H9 (cell line): ENCODE measurements at regions not wholly inside any gene's neighbourhood (a gene's known extent, or its start where the extent isn't known, plus 50 kb on each side); places are given as distances from the start of the nearest gene placed in this dataset.

Experiments
- DNase-seq: peaks from one replicate; pipeline ENCODE4 v3.0.0-alpha.2; 2017
- H2AFZ ChIP-seq: one replicate; pipeline ENCODE4 v1.6.1; 2013; ENCODE audit warnings: mild to moderate bottlenecking, low read length, control low read depth, moderate library complexity
- H2AK5ac ChIP-seq: 2 replicates; pipeline ENCODE4 v1.6.1; 2013; ENCODE audit warnings: low read length, control low read depth, mixed read lengths; ENCODE audit not compliant: insufficient read length
- H2BK120ac ChIP-seq: one replicate; pipeline ENCODE4 v1.6.1; 2013; ENCODE audit warnings: low read depth, mild to moderate bottlenecking, low read length, control low read depth, inconsistent platforms; ENCODE audit not compliant: poor library complexity, severe bottlenecking
- H2BK12ac ChIP-seq: 2 replicates; pipeline ENCODE4 v1.6.1; 2013; ENCODE audit warnings: low read length, control low read depth, mixed read lengths, low read depth; ENCODE audit not compliant: insufficient read length
- H2BK15ac ChIP-seq: 2 replicates; pipeline ENCODE4 v1.6.1; 2013; ENCODE audit warnings: low read depth, low read length, control low read depth
- H2BK20ac ChIP-seq: one replicate; pipeline ENCODE4 v1.6.1; 2013; ENCODE audit warnings: low read depth, mild to moderate bottlenecking, low read length, control low read depth, inconsistent platforms; ENCODE audit not compliant: poor library complexity, severe bottlenecking
- H2BK5ac ChIP-seq: 2 replicates; pipeline ENCODE4 v1.6.1; 2013; ENCODE audit warnings: low read length, control low read depth, mixed read lengths; ENCODE audit not compliant: insufficient read length
- H3K14ac ChIP-seq: 2 replicates; pipeline ENCODE4 v1.6.1; 2013; ENCODE audit warnings: low read length, control low read depth; ENCODE audit not compliant: insufficient read depth
- H3K18ac ChIP-seq: 2 replicates; pipeline ENCODE4 v1.6.1; 2013; ENCODE audit warnings: low read depth, mild to moderate bottlenecking, mixed read lengths, low read length, control low read depth; ENCODE audit not compliant: insufficient read length
- H3K23ac ChIP-seq: 2 replicates; pipeline ENCODE4 v1.6.1; 2013; ENCODE audit warnings: low read length, control low read depth, mixed read lengths, low read depth; ENCODE audit not compliant: insufficient read length
- H3K23me2 ChIP-seq: 2 replicates; pipeline ENCODE4 v1.6.1; 2013; ENCODE audit warnings: low read depth, mild to moderate bottlenecking, mixed read lengths, low read length, control low read depth; ENCODE audit not compliant: insufficient read length, poor library complexity, severe bottlenecking
- H3K27ac ChIP-seq: 2 replicates; pipeline ENCODE4 v1.5.1; 2013; ENCODE audit warnings: low read length, control low read depth, mixed read lengths, low read depth; ENCODE audit not compliant: insufficient read length
- H3K27me3 ChIP-seq: 2 replicates; pipeline ENCODE4 v1.6.1; 2013; ENCODE audit warnings: low read length, control low read depth, inconsistent platforms; ENCODE audit not compliant: insufficient read depth
- H3K4ac ChIP-seq: 2 replicates; pipeline ENCODE4 v1.6.1; 2013; ENCODE audit warnings: low read depth, mild to moderate bottlenecking, control low read depth, inconsistent platforms, low read length, moderate library complexity
- H3K4me1 ChIP-seq: 2 replicates; pipeline ENCODE4 v1.6.1; 2013; ENCODE audit warnings: low read length, control low read depth, inconsistent platforms; ENCODE audit not compliant: insufficient read depth
- H3K4me2 ChIP-seq: 2 replicates; pipeline ENCODE4 v1.6.1; 2013; ENCODE audit warnings: low read length, control low read depth, mixed read lengths; ENCODE audit not compliant: insufficient read length, insufficient read depth
- H3K56ac ChIP-seq: 2 replicates; pipeline ENCODE4 v1.6.1; 2013; ENCODE audit warnings: low read depth, mild to moderate bottlenecking, mixed read lengths, low read length, control low read depth; ENCODE audit not compliant: insufficient read length
- H3K79me1 ChIP-seq: 2 replicates; pipeline ENCODE4 v1.6.1; 2013; ENCODE audit warnings: low read depth, mild to moderate bottlenecking, moderate library complexity, low read length, control low read depth, inconsistent platforms; ENCODE audit not compliant: insufficient read depth, poor library complexity, severe bottlenecking
- H3K79me2 ChIP-seq: 2 replicates; pipeline ENCODE4 v1.6.1; 2013; ENCODE audit warnings: low read length, control low read depth, inconsistent platforms; ENCODE audit not compliant: insufficient read depth
- H3K9ac ChIP-seq: 2 replicates; pipeline ENCODE4 v1.6.1; 2013; ENCODE audit warnings: low read length, control low read depth, mixed read lengths; ENCODE audit not compliant: insufficient read length; ENCODE audit errors: extremely low read depth
- H3K9me3 ChIP-seq: one replicate; pipeline ENCODE4 v1.6.1; 2013; ENCODE audit warnings: low read depth, low read length, inconsistent platforms; ENCODE audit not compliant: control insufficient read depth
- H3T11ph ChIP-seq: one replicate; pipeline ENCODE4 v1.6.1; 2013; ENCODE audit warnings: mild to moderate bottlenecking, low read length, control low read depth, inconsistent platforms
- H4K20me1 ChIP-seq: one replicate; pipeline ENCODE4 v1.6.1; 2013; ENCODE audit not compliant: control insufficient read depth, insufficient read length, insufficient read depth
- H4K5ac ChIP-seq: 2 replicates; pipeline ENCODE4 v1.6.1; 2013; ENCODE audit warnings: low read depth, mild to moderate bottlenecking, mixed read lengths, low read length, control low read depth; ENCODE audit not compliant: insufficient read length
- H4K8ac ChIP-seq: replicated peaks from 2 replicates; pipeline ENCODE4 v1.6.1; 2013; ENCODE audit warnings: low read length, control low read depth, mixed read lengths, low read depth; ENCODE audit not compliant: insufficient read length
- H4K91ac ChIP-seq: 2 replicates; pipeline ENCODE4 v1.6.1; 2013; ENCODE audit warnings: low read depth, mild to moderate bottlenecking, moderate library complexity, mixed read lengths, low read length, control low read depth; ENCODE audit not compliant: insufficient read length
- H3K27ac Mint-ChIP-seq, 3 experiments: 2 replicates in 2 of 3; 3 replicates in 1 of 3; pipeline ENCODE4 v1.8.0; 2020 to 2021; ENCODE audit warnings: mixed read lengths in 3 of 3, mild to moderate bottlenecking in 1 of 3, moderate library complexity in 1 of 3
- H3K27me3 Mint-ChIP-seq: 2 replicates; pipeline ENCODE4 v1.8.0; 2021; ENCODE audit warnings: low read depth, mild to moderate bottlenecking, moderate library complexity, mixed read lengths
- H3K36me3 Mint-ChIP-seq, 3 experiments: 2 replicates in 2 of 3; 3 replicates in 1 of 3; pipeline ENCODE4 v1.8.0; 2020 to 2021; ENCODE audit warnings: low read depth in 3 of 3, mixed read lengths in 3 of 3; ENCODE audit not compliant: insufficient read depth in 1 of 3
- H3K4me1 Mint-ChIP-seq, 2 experiments: 2 replicates each; pipeline ENCODE4 v1.8.0; 2020; ENCODE audit warnings: mixed read lengths in 2 of 2
- H3K4me3 Mint-ChIP-seq, 2 experiments: 2 replicates in 1 of 2; 3 replicates in 1 of 2; pipeline ENCODE4 v1.8.0; 2020 to 2021; ENCODE audit warnings: mild to moderate bottlenecking in 2 of 2, mixed read lengths in 2 of 2, moderate library complexity in 1 of 2
- H3K9me3 Mint-ChIP-seq, 2 experiments: 2 replicates in 1 of 2; 3 replicates in 1 of 2; pipeline ENCODE4 v1.8.0; 2020; ENCODE audit warnings: mild to moderate bottlenecking in 2 of 2, mixed read lengths in 2 of 2, moderate library complexity in 1 of 2
- CTCF ChIP-seq: fragments of 200-600 bp; sonication (generic); conservative IDR thresholded peaks from 3 replicates; pipeline ENCODE4 v1.8.0; 2021; ENCODE audit warnings: antibody characterized with exemption, mild to moderate bottlenecking
- WGBS: extraction: QIAGEN DNeasy Blood & Tissue Kit; methylation state at CpG from one replicate; pipeline ENCODE4 v1.1.7; 2013; ENCODE audit warnings: missing lambda C conversion rate, low lambda C conversion rate, mixed read lengths; ENCODE audit not compliant: insufficient read length; ENCODE audit errors: extremely low coverage; 5-methylcytosine and 5-hydroxymethylcytosine counted together

GRCh38 chr1:80657044-80657643 lies 1143.6 kb upstream of the ADGRL2 start:
- Histone ChIP-seq H3K23ac (no peak overlapping the region), H4K91ac (no peak overlapping the region), H2BK5ac (no peak overlapping the region), H2BK20ac (no peak overlapping the region), H3K79me1 (no peaks in the 10 kb centered on the region), H2AK5ac (no peak overlapping the region), H4K5ac (no peak overlapping the region), H3K23me2 (no peaks in the 10 kb centered on the region), H2BK120ac (no peak overlapping the region), H3K27ac (no peak overlapping the region), H3K18ac (no peak overlapping the region), H2BK12ac (no peak overlapping the region), H3K4me2 (no peak overlapping the region), H2AFZ (no peak overlapping the region), H3K9me3 (no peaks in the 10 kb centered on the region), H3K4me1 (no peaks in the 10 kb centered on the region), H3K4ac (no peak overlapping the region), H3T11ph (no peak overlapping the region), H2BK15ac (no peak overlapping the region), H3K14ac (no peak overlapping the region), H3K27me3 (no peaks in the 10 kb centered on the region), H3K9ac (no peak overlapping the region), H4K20me1 (no peaks in the 10 kb centered on the region), H4K8ac (no peak overlapping the region), H3K56ac (no peak overlapping the region), H3K79me2 (no peaks in the 10 kb centered on the region)
- no peak for DNase-seq
- Mint-ChIP-seq H3K27ac (peak overlapping the region; percentile 49 to 94 (median 92); a peak in 6 of 7 replicates), H3K27me3 (no peaks in the 10 kb centered on the region), H3K36me3 (peaks cover 0 to 8% (median 2%) of the 10 kb centered on the region in 3 experiments; a peak in 3 of 7 replicates), H3K9me3 (peaks cover 2 to 5% of the 10 kb centered on the region in 2 experiments; a peak in 2 of 5 replicates), H3K4me3 (no peak overlapping the region), H3K4me1 (peaks cover 23 to 27% of the 10 kb centered on the region in 2 experiments)
- TF ChIP-seq CTCF, result no peak
- no CpG with 5 or more reads among the region's 3 CpGs for WGBS
